ENCODE measurements at regions not wholly inside any gene's neighbourhood (a gene's known extent, or its start where the extent isn't known, plus 50 kb on each side); places are given as distances from the start of the nearest gene placed in this dataset.
A peak's percentile ranks its signal among the peaks of the same experiment; 100 is the strongest.
"Not testable (repeated sequence)": the region's sequence is repeated elsewhere in the genome, so short reads cannot be mapped to it uniquely, and the experiment has no call there.

GRCh38 chr3:101913168-101913567 is 63.9 kb downstream of the NFKBIZ start:
- DNase-seq (ENCODE audit: extremely low read depth, low read depth): no peak

- not testable (repeated sequence) for DNase-seq (ENCODE audit: extremely low read depth, low read depth)
Observed at GRCh38 chr3:101917761-101918160, 68.4 kb downstream of the NFKBIZ start.

GRCh38 chr3:101922151-101922725 is 72.9 kb downstream of the NFKBIZ start:
- not testable (repeated sequence) for DNase-seq (ENCODE audit: extremely low read depth, low read depth)

- not testable (repeated sequence) for DNase-seq (ENCODE audit: extremely low read depth, low read depth)
Observed at GRCh38 chr3:101924621-101925020, 75.3 kb downstream of the NFKBIZ start.

GRCh38 chr3:101925124-101925523 is 75.8 kb downstream of the NFKBIZ start:
- not testable (repeated sequence) for DNase-seq (ENCODE audit: extremely low read depth, low read depth)

GRCh38 chr3:101925564-101925963 is 76.2 kb downstream of the NFKBIZ start:
- peak; percentile 8 for DNase-seq (ENCODE audit: extremely low read depth, low read depth)

GRCh38 chr3:101926594-101927105 is 77.3 kb downstream of the NFKBIZ start:
- DNase-seq (ENCODE audit: extremely low read depth, low read depth): no peak

- no peak for DNase-seq (ENCODE audit: extremely low read depth, low read depth)
Observed at GRCh38 chr3:101928890-101929289, 79.6 kb downstream of the NFKBIZ start.

- DNase-seq (ENCODE audit: extremely low read depth, low read depth): no peak
Observed at GRCh38 chr3:101931081-101931480, 81.8 kb downstream of the NFKBIZ start.

- no peak for DNase-seq (ENCODE audit: extremely low read depth, low read depth)
Observed at GRCh38 chr3:101932326-101933068, 83.2 kb downstream of the NFKBIZ start.

GRCh38 chr3:101936419-101937356 is 87.4 kb downstream of the NFKBIZ start:
- peak; percentile 14 for DNase-seq (ENCODE audit: extremely low read depth, low read depth)

GRCh38 chr3:101938262-101938847 is 89.0 kb downstream of the NFKBIZ start:
- no peak for DNase-seq (ENCODE audit: extremely low read depth, low read depth)

GRCh38 chr3:101939361-101940049 is 90.2 kb downstream of the NFKBIZ start:
- no peak for DNase-seq (ENCODE audit: extremely low read depth, low read depth)

- DNase-seq (ENCODE audit: extremely low read depth, low read depth): no peak
Observed at GRCh38 chr3:101940521-101941317, 91.4 kb downstream of the NFKBIZ start.

- DNase-seq (ENCODE audit: extremely low read depth, low read depth): no peak
Observed at GRCh38 chr3:101941318-101942040, 92.2 kb downstream of the NFKBIZ start.

GRCh38 chr3:101942356-101942755 is 93.0 kb downstream of the NFKBIZ start:
- no peak for DNase-seq (ENCODE audit: extremely low read depth, low read depth)

- no peak for DNase-seq (ENCODE audit: extremely low read depth, low read depth)
Observed at GRCh38 chr3:101943029-101943428, 93.7 kb downstream of the NFKBIZ start.

- no peak for DNase-seq (ENCODE audit: extremely low read depth, low read depth)
Observed at GRCh38 chr3:101944308-101944707, 95.0 kb downstream of the NFKBIZ start.

GRCh38 chr3:101945980-101946379 is 96.7 kb downstream of the NFKBIZ start:
- no peak for DNase-seq (ENCODE audit: extremely low read depth, low read depth)

Data from NCI-H460 (cell line).